Stimulated activated CD8-positive, alpha-beta memory T cell treated with anti-CD3 and anti-CD28 coated beads, Interleukin-15, amount 100 ng/mL, for 48 hours (primary cell): ENCODE measurements at regions not wholly inside any gene's neighbourhood (a gene's known extent, or its start where the extent isn't known, plus 50 kb on each side); places are given as distances from the start of the nearest gene placed in this dataset.

Source experiments
- DNase-seq, 2 donors: peaks; one replicate each; pipeline ENCODE4 v3.0.0-alpha.2; 2020; ENCODE audit warnings: low read depth in 2 of 2

DNA sequence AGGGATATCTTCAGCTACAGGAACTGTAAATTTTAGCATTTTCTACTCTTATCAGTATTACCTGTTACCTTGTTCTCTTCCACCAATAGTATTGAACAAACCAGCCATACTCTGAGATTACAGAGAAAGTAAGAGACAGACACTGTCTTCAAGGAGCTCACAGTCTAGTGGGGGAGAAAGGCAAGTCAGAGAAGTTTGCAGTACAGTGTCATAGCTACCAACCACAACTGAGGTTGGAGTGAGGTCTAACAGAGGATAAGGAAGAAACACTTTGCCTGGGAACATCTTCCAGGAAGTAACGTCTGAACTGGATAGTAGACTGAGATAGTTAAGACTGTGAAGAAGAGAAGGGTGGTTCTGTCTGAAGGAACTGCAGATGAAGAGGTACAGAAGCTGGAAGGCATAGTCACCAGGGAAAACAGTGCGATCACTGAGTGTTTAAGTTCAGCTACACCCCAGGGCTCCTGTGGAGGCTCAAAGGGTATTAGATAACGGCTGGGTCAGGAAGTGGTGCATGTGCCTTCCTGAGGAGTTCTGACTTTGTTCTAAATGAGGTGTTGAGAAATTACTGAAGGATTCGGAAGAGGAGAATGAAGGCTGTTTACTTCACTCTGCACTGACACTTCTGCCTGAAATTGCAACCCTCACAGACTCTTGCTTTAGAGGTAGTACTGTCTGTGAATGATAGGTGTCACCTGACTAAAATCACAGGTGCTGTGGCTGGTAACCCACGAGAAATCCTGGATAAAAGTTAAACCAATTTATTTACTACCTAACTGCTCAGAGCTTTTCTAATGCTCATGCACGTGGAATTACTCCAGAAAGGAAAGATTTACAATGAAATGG is 841.6 kb downstream of the MAT2B start:
- no peak for DNase-seq

DNA sequence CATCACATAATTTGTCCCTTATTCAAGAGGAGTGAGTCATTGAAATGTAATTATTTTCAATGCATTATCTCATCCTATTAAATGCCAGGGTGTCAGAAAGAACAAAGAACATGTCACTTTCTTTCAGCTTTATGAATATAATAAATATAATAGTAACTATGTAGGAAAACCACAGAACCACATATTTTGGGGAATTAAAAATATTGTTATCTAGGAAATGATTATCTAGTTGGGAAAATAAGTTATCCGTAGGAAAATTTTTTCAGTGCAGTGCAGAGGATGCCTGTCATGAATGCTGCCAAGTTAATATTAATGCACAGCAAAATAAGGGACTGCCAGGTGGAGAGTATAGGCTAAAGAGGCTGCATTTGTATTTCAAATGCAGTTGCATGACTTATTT is 844.8 kb downstream of the MAT2B start:
- DNase-seq: no peak

GRCh38 chr5:164351245-164351834 is 845.9 kb downstream of the MAT2B start:
- DNase-seq: no peak

DNA sequence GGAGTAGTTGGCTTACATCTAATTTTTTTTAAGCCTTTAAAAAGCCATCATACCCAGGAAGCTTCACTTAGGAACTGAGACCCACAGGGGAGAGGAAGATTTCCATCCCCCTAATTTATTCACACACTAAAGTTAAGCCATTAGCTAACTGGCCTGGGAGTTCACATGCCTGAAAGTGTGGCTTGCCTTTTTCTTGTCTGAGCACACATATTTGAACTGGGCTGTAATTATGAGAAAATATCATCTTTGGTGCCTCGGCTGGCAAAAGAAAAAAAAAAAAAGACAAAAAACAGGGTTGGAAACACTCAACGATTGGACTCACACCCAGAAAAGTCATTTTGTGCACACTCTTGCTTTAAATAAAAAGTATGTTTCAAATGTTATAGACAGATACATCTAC is 847.3 kb downstream of the MAT2B start:
- no peak for DNase-seq

- no peak for DNase-seq
These were observed 847.7 kb downstream of the MAT2B start for GRCh38 chr5:164353155-164353554.

DNA sequence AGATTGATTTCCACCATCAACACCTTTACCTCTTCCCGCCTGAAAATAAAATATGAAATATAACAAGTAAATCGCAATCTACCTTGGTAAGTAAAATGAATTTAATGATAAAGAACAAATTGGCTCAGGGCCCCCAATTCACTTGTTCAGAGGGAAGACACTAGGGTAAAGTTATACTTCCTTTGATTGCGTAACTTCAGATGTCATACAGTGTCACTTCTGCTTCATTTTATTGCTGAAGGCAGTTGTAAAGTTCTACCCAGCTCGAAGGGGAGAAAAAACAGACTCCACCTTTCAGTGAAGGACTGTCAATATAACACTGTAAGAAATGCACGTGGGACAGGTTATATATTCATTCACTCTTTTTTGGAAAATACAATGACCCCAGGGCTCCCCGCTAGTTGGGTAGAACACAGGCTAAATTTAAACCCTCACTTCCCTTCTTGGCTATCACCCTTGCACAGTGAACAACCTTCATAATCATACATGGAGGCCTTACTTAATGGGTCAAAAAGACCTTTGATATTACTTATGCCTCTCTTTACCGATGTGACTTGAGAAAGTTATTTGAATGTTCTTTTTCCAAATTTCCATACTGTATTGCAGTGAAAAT is 848.8 kb downstream of the MAT2B start:
- no peak for DNase-seq

GRCh38 chr5:164355267-164355830 is 849.9 kb downstream of the MAT2B start:
- no peak for DNase-seq

- DNase-seq: no peak
These were observed 851.4 kb downstream of the MAT2B start for GRCh38 chr5:164356790-164357189.

DNA sequence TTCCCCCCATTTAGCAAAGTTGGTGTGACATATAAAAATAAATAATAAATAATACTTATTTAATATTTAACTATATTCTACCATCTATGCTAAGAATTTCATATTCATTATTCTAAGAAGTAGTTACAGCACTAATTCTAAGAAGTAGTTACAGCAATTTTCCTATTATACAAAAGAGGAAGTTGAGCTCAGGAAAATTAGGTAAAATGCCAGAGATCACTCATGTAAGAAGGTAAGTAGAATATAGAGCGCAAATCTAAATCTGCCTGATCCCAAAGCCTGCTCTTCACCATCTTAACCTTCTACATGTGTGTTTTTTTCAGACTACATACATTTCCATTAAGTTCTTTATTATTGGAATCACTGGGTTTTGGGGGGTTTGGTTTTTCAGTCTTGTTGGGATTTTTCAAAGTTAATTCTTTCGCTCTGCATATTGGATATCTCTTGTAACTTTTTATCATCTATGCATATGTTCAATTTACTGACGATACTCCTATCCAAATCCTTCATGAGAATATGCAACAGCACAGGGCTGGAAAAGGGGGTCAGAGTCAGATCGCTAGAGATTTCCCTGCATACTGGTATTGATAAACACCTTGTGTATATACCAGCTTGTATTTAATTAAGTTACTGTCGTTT is 852.1 kb downstream of the MAT2B start:
- DNase-seq: no peak

DNA sequence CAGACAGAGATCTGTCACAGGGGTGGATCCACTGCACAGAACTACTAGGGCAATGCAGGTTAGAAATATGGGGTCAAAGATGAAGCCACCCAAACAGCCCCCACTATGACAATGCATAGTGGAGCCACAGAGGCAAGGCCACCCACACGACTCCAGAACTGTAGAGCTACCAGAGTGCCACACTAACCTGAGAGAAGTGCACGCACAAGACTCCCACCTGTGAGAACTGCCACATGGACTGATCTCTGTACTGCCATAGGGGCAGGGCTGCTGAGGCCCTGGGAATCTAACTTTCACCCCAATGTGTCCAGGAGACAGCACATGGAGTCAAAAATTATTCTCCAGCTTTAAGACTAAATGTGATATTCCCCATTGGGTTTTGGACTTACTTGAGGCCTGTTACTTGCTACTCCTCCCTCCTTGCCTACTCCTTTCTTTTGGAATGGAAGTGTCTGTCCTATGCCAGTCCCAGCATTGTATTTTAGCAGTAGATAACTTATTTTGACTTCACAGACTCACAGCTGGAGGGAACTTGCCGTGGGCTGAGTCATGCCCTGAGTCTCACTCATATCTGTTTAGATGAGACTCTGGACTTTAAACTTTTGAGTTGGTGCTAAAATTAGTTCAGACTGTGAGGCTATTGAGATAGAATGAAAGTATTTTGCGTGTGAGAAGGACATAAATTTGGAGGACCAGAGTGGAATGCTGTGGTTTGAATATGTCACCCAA is 853.3 kb downstream of the MAT2B start:
- DNase-seq: no peak

DNA sequence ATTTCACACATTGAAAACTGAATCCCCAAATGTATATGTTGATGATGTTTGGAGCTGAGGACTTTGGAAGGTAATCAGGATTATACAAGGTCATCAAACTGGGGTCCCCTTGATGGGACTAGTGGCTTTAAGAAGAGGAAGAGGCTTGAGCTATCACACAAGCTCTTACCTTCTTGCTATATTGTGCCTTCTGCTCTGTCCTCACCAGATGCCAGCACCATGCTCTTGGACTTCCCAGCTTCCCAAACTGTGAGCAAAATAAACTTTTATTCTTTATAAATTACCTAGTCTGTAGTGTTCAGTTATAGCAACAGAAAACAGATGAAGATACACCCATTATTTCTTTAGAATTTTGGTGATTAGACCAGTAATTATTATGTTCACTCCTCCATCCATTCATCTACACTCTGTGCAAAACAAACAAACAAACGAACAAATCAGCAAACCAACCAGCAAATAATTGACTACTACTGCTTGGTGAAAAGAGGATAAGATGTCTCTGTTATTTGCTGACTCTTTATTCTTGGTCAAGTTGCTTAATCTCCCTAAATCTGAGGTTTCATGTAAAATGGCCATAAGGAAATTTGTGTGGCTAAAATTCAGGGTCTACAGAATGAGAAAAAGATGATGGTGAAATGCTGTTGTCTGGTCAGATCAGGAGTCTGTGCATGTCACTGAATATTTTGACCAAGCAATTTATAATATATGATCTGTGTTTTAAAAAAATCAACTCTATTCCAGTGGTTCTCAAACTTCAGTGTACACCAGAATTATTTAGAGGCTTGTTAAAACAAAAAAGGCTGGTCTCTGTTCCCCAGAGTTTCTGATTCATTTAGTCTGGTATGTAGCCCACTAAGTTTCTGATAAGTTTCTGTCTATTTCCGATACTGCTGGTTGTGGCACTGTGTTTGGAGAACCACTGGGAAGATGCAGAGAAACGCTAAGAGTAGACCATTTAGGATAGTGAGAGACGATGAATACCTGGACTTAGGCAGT is 854.1 kb downstream of the MAT2B start:
- DNase-seq: no peak

GRCh38 chr5:164360589-164360988 is 855.2 kb downstream of the MAT2B start:
- DNase-seq: no peak

DNA sequence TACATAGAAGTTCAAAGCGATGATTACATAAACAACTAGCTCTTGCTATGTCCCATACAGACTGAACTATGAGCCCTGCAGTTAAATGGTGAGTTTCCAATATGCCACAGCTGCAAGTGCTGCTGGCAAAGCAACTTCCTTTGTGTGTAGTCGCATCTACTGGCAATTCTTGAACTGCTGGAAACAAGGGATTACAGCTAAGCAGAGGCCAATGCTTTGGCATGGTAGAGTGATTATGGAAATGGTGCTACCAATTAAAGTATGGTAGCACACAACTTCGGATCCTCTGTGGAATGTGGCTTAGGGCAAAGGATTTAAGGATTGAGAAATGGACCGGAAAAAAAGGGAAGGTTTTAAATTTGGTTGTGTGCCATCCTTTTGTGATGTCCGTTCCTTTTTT is 856.6 kb downstream of the MAT2B start:
- DNase-seq: no peak

GRCh38 chr5:164362835-164363234 is 857.4 kb downstream of the MAT2B start:
- DNase-seq: no peak

DNA sequence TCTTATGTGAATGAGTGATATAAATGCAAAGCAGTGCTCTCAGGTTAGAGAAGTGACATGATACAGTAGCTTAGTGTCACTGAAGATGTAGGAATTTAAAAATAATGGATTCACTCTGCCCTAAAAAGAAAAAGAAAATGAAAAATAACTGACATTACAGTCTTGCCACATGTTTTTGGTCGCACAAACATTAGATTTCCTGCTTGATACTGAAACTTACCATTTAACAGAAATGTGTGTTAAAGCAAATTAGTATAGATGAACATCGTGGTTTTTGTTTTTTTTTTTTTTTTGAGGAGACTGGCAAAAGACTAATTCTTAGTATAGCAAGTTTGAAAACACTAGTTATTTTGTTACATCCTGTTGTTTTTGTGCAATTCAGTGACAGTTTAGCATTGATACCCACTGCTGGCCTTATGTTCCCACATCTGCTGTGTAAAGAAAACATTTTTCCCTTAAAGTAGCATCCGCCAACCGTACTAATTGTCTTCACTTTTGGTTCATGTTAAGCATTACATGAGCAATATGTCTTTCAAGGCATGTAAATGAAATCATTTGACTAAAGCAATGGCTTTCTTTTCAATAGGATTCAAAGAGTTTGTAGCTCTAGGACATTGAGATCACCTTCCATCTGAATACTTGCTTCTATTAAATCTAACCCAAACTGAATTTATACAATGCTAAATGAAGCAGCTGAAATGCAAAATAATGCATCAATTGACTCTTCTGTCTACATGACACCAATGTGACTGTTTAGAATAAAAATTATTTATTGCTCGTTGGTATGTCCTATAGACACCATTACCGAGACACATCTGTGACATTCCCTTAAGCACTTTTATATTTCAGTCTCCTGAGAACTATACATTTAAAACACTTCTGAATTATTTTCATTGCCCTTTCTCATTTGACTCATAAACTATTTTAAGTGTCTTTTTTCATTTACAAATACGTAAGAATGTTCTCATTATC is 859.1 kb downstream of the MAT2B start:
- DNase-seq: no peak

GRCh38 chr5:164370841-164371240 is 865.4 kb downstream of the MAT2B start:
- no peak for DNase-seq

DNA sequence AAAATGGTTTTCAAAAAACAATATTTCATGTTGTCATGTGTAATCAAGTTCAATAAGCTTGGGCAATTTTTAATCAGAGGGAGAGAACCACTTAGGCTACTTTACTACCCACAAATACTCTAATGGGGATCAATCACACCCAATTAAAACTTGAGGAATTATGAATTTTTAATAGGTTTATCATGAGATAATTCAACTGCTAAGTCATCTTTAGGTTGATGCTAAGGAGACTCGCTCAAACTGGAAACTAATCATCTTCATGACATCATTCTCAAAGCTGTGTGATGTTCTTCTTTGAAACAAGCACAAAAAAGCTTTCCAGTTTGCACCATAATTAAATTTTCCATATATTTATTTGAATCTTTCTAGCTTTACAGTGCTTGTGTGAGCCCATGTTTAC is 867.5 kb downstream of the MAT2B start:
- DNase-seq: no peak

- no peak for DNase-seq
These were observed 868.5 kb downstream of the MAT2B start for GRCh38 chr5:164373876-164374275.

- DNase-seq: no peak
These were observed 869.6 kb downstream of the MAT2B start for GRCh38 chr5:164375051-164375450.
